ENCODE measurements at regions not wholly inside any gene's neighbourhood (a gene's known extent, or its start where the extent isn't known, plus 50 kb on each side); places are given as distances from the start of the nearest gene placed in this dataset.

GRCh38 chr12:60630796-60631195 is 1035.0 kb downstream of the SLC16A7 start:
- no peak for TF ChIP-seq CTCF (IDR thresholded peaks at IDR 0.05)
- no peak for TF ChIP-seq POLR2A (IDR thresholded peaks at IDR 0.05)

All from prostate gland (tissue), 2 donors.